ENCODE measurements at regions not wholly inside any gene's neighbourhood (a gene's known extent, or its start where the extent isn't known, plus 50 kb on each side); places are given as distances from the start of the nearest gene placed in this dataset.

DNA sequence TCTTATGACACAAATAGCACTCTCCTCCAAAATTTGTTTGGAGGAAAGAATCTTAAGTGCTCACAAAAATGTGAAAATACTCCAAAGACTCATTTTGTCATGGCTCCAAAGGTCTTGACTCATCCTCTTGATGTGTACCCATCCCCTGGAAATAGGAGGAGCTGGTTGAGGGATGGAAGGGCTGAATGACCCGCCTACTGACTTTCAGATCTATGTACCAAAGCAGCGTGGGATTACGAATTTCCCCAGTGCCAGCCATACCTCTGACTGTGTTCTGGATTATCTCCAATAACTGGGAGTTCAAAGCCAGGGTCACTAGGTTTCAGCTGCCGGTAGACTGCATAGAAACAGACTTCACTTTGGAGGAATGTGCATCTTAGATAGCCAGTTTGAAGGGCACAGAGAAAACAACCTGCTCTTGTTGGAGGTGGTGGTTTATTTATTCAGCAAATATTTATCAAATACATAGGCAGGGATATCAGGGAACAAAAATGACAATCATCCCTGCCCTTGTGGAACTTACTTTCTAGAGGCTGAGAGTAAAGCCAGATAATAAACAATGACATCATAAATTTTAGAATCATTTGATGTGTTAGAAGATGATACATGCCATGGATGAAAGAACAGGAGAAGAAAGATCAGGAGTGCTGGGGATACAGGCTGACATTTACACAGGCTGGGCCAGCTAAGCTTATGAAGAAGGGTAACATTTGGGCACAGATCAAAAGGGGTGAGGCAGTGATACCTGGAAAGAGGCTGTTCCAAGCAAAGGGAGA lies 246.6 kb downstream of the TBXT start:
- H3K4me1 Mint-ChIP-seq (ENCODE audit: low read depth, unreplicated experiment), result peaks cover 3% of the 10 kb centered on the region
- H3K27me3 Mint-ChIP-seq (ENCODE audit: unreplicated experiment), result peaks cover 3% of the 10 kb centered on the region
- no peak overlapping the region for H3K4me3 Mint-ChIP-seq (ENCODE audit: unreplicated experiment)
- TF ChIP-seq, protein P1, sequence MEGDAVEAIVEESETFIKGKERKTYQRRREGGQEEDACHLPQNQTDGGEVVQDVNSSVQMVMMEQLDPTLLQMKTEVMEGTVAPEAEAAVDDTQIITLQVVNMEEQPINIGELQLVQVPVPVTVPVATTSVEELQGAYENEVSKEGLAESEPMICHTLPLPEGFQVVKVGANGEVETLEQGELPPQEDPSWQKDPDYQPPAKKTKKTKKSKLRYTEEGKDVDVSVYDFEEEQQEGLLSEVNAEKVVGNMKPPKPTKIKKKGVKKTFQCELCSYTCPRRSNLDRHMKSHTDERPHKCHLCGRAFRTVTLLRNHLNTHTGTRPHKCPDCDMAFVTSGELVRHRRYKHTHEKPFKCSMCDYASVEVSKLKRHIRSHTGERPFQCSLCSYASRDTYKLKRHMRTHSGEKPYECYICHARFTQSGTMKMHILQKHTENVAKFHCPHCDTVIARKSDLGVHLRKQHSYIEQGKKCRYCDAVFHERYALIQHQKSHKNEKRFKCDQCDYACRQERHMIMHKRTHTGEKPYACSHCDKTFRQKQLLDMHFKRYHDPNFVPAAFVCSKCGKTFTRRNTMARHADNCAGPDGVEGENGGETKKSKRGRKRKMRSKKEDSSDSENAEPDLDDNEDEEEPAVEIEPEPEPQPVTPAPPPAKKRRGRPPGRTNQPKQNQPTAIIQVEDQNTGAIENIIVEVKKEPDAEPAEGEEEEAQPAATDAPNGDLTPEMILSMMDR (IDR thresholded peaks at IDR 0.05; ENCODE audit: partially characterized antibody, unreplicated experiment), result no peak
- DNase-seq, result no peak
- no peak overlapping the region for H3K27ac Mint-ChIP-seq (ENCODE audit: unreplicated experiment)
- peaks cover 2% of the 10 kb centered on the region for H3K9me3 Mint-ChIP-seq (ENCODE audit: unreplicated experiment)
- no peaks in the 10 kb centered on the region for H3K36me3 Mint-ChIP-seq (ENCODE audit: unreplicated experiment)

DNA sequence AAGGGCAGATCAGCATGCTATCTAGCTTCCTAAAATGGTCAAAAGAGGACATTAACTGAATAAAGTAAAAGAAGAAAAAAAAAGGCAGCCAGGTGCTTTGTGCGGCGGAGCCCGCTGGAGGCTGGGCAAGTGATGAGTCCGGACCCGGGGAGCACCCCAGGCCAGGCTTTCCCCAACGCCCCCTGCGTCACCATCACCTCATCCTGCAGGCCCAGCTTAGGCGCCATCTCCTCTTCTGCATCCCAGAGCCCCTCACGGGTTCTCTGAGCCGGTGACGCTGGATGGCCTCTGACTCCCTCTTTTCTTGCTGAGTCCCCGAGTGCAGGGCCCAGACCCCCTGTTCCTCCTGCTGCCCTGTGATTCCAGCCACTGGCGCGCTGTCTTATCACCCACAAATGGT lies 250.1 kb downstream of the TBXT start:
- Mint-ChIP-seq H3K36me3 (ENCODE audit: unreplicated experiment) (no peaks in the 10 kb centered on the region), H3K9me3 (ENCODE audit: unreplicated experiment) (peaks cover 2% of the 10 kb centered on the region), H3K4me3 (ENCODE audit: unreplicated experiment) (no peak overlapping the region), H3K27me3 (ENCODE audit: unreplicated experiment) (peaks cover 3% of the 10 kb centered on the region), H3K27ac (ENCODE audit: unreplicated experiment) (no peak overlapping the region), H3K4me1 (ENCODE audit: low read depth, unreplicated experiment) (peaks cover 3% of the 10 kb centered on the region)
- DNase-seq, result no peak
- TF ChIP-seq, protein P1 (IDR thresholded peaks at IDR 0.05; ENCODE audit: partially characterized antibody, unreplicated experiment), result no peak

DNA sequence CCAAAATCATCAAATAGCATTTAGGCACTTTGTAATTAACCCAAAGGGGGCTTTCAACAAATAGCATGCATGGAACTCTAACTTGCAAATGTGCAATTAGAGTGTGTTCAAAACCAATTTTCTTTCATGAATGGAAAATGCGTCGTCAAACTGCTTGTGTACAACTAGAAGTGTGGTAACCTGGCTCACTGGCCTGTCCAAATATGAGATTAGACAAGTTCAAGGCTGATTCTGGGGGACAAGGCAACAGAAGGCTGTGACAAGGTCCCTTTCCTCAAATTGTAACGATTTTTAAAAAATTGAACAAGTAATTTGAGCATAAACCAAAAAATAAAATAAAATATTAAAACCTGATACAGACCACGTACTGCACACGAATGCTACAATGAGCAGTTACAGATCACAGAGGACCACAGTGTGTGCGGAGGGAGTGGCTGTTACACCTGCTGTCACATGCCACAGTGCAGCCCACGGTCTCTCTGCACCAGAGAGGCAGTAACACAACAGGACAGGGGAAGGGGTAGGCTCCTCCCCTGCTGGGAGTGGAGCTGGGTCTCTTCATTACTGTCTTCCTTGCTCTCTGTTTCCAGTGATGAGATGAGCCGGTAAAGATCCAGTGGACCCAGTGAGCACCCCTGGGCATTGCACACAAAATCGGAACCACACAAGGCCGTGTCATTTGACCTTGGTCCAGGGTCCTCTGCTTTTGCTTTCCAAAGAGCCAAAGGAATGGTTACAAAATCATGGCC lies 252.2 kb upstream of the PDE10A start:
- Mint-ChIP-seq H3K27me3 (ENCODE audit: unreplicated experiment) (peaks cover 3% of the 10 kb centered on the region), H3K36me3 (ENCODE audit: unreplicated experiment) (no peaks in the 10 kb centered on the region), H3K9me3 (ENCODE audit: unreplicated experiment) (no peaks in the 10 kb centered on the region), H3K4me1 (ENCODE audit: low read depth, unreplicated experiment) (no peaks in the 10 kb centered on the region), H3K27ac (ENCODE audit: unreplicated experiment) (no peak overlapping the region), H3K4me3 (ENCODE audit: unreplicated experiment) (no peak overlapping the region)
- TF ChIP-seq, protein P1 (IDR thresholded peaks at IDR 0.05; ENCODE audit: partially characterized antibody, unreplicated experiment), result no peak
- DNase-seq, result no peak

DNA sequence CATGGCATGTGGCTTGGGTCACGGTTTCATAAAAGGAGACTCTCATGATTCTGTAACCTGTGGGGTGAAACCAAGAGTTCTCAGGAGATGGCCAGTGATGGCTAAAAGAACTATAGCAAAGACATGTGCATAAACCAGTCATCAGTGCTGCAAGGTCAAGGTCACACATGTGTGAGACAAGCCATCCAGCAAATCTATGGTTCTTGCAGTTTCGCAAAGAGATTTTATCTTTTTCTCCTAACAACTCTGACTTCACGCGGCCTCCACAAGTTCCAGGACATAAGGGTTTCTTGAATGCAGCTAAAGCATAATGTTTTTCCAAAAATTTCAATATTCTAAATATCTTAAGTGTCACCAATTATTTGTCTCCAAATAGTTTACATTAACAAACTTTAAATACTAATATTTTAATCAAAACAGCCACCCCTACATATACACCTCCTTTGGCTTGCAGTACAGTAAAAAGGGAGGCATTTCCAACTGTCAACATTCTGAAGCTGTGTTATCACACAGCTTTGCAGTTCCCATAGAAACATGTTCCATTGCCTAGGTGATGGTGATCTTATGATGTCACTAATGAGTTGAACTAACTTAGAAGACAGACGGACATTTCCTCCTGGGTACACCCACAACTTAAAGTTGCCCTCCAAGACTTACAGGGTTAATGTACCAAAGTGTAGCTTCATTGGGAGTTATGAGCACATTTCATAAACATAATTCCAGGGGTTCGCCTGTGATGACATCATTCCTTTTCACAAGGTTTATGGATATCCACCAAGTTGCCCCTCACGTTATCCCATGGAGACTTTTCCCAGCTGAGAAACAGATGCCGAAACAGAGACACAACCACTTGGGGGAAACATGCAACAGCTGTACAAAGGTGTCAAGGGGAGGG lies 250.9 kb upstream of the PDE10A start:
- Mint-ChIP-seq H3K4me3 (ENCODE audit: unreplicated experiment) (no peak overlapping the region), H3K36me3 (ENCODE audit: unreplicated experiment) (no peaks in the 10 kb centered on the region), H3K27ac (ENCODE audit: unreplicated experiment) (no peak overlapping the region), H3K9me3 (ENCODE audit: unreplicated experiment) (no peaks in the 10 kb centered on the region), H3K27me3 (ENCODE audit: unreplicated experiment) (peaks cover 3% of the 10 kb centered on the region), H3K4me1 (ENCODE audit: low read depth, unreplicated experiment) (no peaks in the 10 kb centered on the region)
- DNase-seq, result no peak
- TF ChIP-seq, protein P1 (IDR thresholded peaks at IDR 0.05; ENCODE audit: partially characterized antibody, unreplicated experiment), result no peak
